ENCODE measurements at regions not wholly inside any gene's neighbourhood (a gene's known extent, or its start where the extent isn't known, plus 50 kb on each side); places are given as distances from the start of the nearest gene placed in this dataset.

- Histone ChIP-seq H3K27ac (ENCODE audit: low read depth, low read length) (no peak overlapping the region), H3K79me2 (ENCODE audit: insufficient read depth, low read length) (no peaks in the 10 kb centered on the region), H3K9ac (ENCODE audit: low read length) (no peak overlapping the region), H3K4me3 (replicated peaks in 1 of 2; ENCODE audit: low read depth in 1 of 2, low read length in 2 of 2) (no peak overlapping the region), H3K36me3 (ENCODE audit: control insufficient read depth in 1 of 2, insufficient read depth in 2 of 2, low read length in 2 of 2) (no peaks in the 10 kb centered on the region), H4K20me1 (ENCODE audit: insufficient read depth) (no peaks in the 10 kb centered on the region), H3K4me1 (ENCODE audit: control insufficient read depth in 1 of 2, insufficient read depth in 2 of 2, low read length in 2 of 2) (no peaks in the 10 kb centered on the region), H3K9me2 (ENCODE audit: insufficient read depth) (no peaks in the 10 kb centered on the region), H2AFZ (ENCODE audit: low read depth, low read length, poor library complexity, severe bottlenecking) (no peak overlapping the region), H3K9me3 (ENCODE audit: control insufficient read depth in 1 of 2, insufficient read depth in 1 of 2, low read depth in 1 of 2, low read length in 2 of 2) (peaks cover 13 to 48% of the 10 kb centered on the region in 2 experiments; a peak in 3 of 4 replicates), H3K27me3 (ENCODE audit: insufficient read depth, low read length) (no peaks in the 10 kb centered on the region), H3K4me2 (ENCODE audit: low read length) (no peak overlapping the region)
- intact Hi-C loops (cut with micrococcal nuclease): no loop called here
- CTCF ChIA-PET: no interaction called here
- no TSS peak for BruUV-seq (replicated peaks)
- POLR2A ChIA-PET: no interaction called here
- TF ChIP-seq ATF3 (IDR thresholded peaks at IDR 0.05) (no peak), EZH2phosphoT487 (IDR thresholded peaks at IDR 0.05; ENCODE audit: borderline replicate concordance) (no peak), POLR2A (IDR thresholded peaks at IDR 0.05; ENCODE audit: borderline replicate concordance, extremely low read depth, insufficient read depth, insufficient read length) (no peak), SRF (IDR thresholded peaks at IDR 0.05; ENCODE audit: low read depth) (no peak), FOSL1 (IDR thresholded peaks at IDR 0.05; ENCODE audit: low read depth) (no peak), TCF7L2 (IDR thresholded peaks at IDR 0.05; ENCODE audit: borderline replicate concordance, extremely low read depth, insufficient read depth, insufficient read length) (no peak), CBX3 (IDR thresholded peaks at IDR 0.05; ENCODE audit: low read depth) (no peak), CTCF (IDR thresholded peaks at IDR 0.05 in 2 of 3, conservative IDR thresholded peaks at IDR 0.05 in 1 of 3; ENCODE audit: borderline replicate concordance in 1 of 3, insufficient read depth in 1 of 3, low read depth in 2 of 3, low read length in 2 of 3) (no peak), ZFX (IDR thresholded peaks at IDR 0.05) (no peak), EZH2 (IDR thresholded peaks at IDR 0.05) (no peak), POLR2AphosphoS5 (IDR thresholded peaks at IDR 0.05; ENCODE audit: low read depth, low read length) (no peak), ZBTB33 (IDR thresholded peaks at IDR 0.05; ENCODE audit: extremely low read depth, insufficient replicate concordance, low read length) (no peak), EGR1 (IDR thresholded peaks at IDR 0.05; ENCODE audit: low read depth) (no peak)
- ATAC-seq (no peak), DNase-seq (ENCODE audit: low read depth, low spot score) (no peak)
- RAD21 ChIA-PET (ENCODE audit: low non-redundant PET in 1 of 2, low total read pairs in 2 of 2, uncharacterized antibody in 2 of 2, unreplicated experiment in 2 of 2): no interaction called here
These were observed 407.2 kb downstream of the NOVA1 start for GRCh38 chr14:26190646-26191045.

Data from HCT116 (cell line).